ENCODE measurements at regions not wholly inside any gene's neighbourhood (a gene's known extent, or its start where the extent isn't known, plus 50 kb on each side); places are given as distances from the start of the nearest gene placed in this dataset.

- no peak for DNase-seq
Observed at GRCh38 chr15:88707771-88708654, 69.2 kb downstream of the ISG20 start.

- DNase-seq, result no peak
Observed at GRCh38 chr15:88708655-88709054, 69.8 kb downstream of the ISG20 start.

GRCh38 chr15:88710027-88710715 is 71.4 kb downstream of the ISG20 start:
- no peak for DNase-seq

GRCh38 chr15:88711806-88712205 is 73.0 kb downstream of the ISG20 start:
- DNase-seq, result no peak

GRCh38 chr15:88714782-88715372 is 76.1 kb downstream of the ISG20 start:
- DNase-seq, result no peak

GRCh38 chr15:88716543-88717381 is 77.9 kb downstream of the ISG20 start:
- DNase-seq, result no peak

- no peak for DNase-seq
Observed at GRCh38 chr15:88717382-88718031, 78.7 kb downstream of the ISG20 start.

- no peak for DNase-seq
Observed at GRCh38 chr15:88718731-88719130, 79.9 kb downstream of the ISG20 start.

- peak; percentile 16 for DNase-seq
Observed at GRCh38 chr15:88719654-88720053, 80.8 kb downstream of the ISG20 start.

GRCh38 chr15:88725305-88726210 is 77.7 kb upstream of the ACAN start:
- DNase-seq, result no peak

GRCh38 chr15:88727439-88727838 is 75.8 kb upstream of the ACAN start:
- DNase-seq, result no peak

- no peak for DNase-seq
Observed at GRCh38 chr15:88729581-88729980, 73.7 kb upstream of the ACAN start.

- DNase-seq, result no peak
Observed at GRCh38 chr15:88730751-88731150, 72.5 kb upstream of the ACAN start.

GRCh38 chr15:88735212-88735611 is 68.0 kb upstream of the ACAN start:
- no peak for DNase-seq

- no peak for DNase-seq
Observed at GRCh38 chr15:88736204-88736603, 67.0 kb upstream of the ACAN start.

- no peak for DNase-seq
Observed at GRCh38 chr15:88738796-88739195, 64.4 kb upstream of the ACAN start.

- no peak for DNase-seq
Observed at GRCh38 chr15:88739541-88739940, 63.7 kb upstream of the ACAN start.

- no peak for DNase-seq
Observed at GRCh38 chr15:88740356-88740755, 62.9 kb upstream of the ACAN start.

- DNase-seq, result no peak
Observed at GRCh38 chr15:88741046-88741445, 62.2 kb upstream of the ACAN start.

- DNase-seq, result no peak
Observed at GRCh38 chr15:88741671-88742070, 61.6 kb upstream of the ACAN start.

- DNase-seq, result no peak
Observed at GRCh38 chr15:88742161-88742560, 61.1 kb upstream of the ACAN start.
